Lung microvascular endothelial cell (primary cell): ENCODE measurements at regions not wholly inside any gene's neighbourhood (a gene's known extent, or its start where the extent isn't known, plus 50 kb on each side); places are given as distances from the start of the nearest gene placed in this dataset.
A peak's percentile ranks its signal among the peaks of the same experiment; 100 is the strongest.
"Not testable (repeated sequence)": the region's sequence is repeated elsewhere in the genome, so short reads cannot be mapped to it uniquely, and the experiment has no call there.

ENCODE experiments used
- DNase-seq, 2 donors: peaks; one replicate each; pipeline versions ENCODE4 v3.0.0 to v3.0.0-alpha.2; 2010; ENCODE audit warnings: low read depth in 2 of 2

DNA sequence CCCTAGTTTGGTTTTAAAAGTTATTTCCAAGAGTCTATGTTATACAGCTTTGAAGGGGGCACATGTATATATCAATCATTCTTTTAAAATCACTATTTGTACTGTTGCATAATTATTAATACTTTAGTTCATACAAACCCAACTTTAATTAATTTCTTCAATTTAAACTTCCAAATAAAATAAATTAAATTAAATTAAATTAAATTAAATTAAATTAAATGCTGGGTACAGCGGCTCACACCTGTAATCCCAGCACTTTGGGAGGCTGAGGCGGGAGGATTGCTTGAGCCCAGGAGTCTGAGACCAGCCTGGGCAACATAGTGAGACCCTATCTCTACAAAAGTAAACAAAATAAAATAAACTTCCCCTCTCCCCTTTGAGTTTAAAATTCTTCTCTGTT is 98.9 kb upstream of the MYO10 start:
- not testable (repeated sequence) for DNase-seq

DNA sequence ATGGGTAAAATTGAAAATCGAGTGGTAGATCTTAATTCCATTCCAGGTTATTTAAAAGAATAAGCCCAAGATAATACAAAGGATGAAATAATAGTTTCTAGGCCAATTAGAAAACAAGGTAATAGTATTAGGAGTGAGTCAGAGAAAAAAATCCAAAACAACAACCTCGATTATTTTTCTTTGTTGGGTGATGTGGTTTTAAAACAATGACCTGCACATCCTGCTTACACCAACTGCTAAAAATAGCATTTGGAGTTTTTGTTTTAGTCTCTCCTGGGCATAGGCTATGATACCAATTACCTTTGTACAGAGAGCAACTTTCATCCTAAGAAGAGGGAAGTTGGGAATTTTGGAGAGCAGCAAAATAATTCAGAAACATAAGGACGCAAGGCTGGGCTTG is 101.7 kb upstream of the MYO10 start:
- DNase-seq: peak; percentile 79 to 81

DNA sequence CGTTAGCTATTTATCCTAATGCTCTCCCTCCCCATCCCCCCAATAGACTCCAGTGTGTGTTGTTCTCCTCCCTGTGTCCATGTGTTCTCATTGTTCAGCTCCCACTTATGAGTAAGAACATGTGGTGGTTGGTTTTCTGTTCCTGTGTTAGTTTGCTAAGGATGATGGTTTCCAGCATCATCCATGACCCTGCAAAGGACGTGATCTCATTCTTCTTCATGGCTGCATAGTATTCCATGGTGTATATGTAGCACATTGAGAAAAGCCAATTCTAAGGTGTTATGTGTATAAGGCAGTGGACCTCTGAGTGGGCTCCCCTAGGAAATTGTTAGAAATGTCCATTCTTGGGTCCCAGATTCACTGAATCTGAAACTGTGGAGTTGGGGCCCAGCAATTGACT is 103.1 kb upstream of the MYO10 start:
- no peak for DNase-seq

DNA sequence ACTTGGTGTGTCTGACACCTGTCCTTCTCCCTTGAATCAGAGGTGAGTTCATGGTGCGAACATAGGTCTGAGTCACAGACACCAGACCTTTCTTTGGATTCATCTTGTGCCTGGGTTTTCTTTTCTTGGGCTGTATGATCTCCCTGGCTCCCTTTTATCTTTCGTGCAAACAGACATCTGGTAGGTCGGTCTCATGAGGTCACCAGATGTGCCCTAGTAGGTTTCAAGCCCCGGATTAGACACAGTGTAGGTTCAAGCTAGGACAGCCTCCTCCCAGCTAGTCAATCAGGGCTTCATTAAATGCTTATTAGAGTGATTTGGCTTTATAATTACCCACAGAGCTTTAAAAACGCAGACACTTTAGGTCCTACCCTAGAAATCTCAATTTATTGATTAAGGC is 106.0 kb upstream of the MYO10 start:
- DNase-seq: no peak

DNA sequence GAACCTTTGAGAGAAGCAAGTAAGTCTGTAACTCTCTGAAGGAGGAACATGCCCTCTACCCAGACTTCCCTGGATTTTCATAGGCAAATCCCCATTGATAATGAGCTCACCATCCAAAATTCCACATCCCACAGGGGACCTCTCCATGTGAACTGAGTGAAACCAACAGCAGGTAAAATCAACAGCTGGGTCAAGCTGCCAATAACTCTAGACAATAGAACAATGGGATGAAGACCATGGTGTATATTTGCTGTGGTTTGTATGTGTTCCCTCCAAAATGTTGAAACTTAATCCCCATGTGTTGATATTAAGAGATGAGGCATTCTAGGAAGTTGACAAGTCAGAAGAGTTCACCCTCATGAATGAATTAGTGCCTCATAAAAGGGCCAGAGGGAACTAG is 110.2 kb upstream of the MYO10 start:
- no peak for DNase-seq

DNA sequence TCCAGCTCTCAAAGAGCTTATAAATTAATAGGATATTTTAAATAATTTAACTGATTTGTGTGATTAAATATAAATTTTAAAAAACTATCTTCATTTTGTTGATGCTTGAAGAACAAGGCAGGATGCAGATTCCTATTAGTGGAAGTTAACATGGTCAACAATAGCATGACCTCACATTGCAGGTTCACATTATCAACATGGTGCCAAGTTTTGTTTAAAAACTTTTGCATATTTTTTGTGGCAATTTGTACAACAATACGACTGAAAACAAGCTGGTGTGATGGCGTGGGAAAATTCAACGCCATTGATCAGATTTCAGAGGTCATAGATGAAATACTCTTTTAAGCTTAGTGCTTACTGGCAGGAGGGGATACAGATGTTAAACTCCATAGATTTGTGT is 114.1 kb upstream of the MYO10 start:
- peak; percentile 68 to 70 for DNase-seq

DNA sequence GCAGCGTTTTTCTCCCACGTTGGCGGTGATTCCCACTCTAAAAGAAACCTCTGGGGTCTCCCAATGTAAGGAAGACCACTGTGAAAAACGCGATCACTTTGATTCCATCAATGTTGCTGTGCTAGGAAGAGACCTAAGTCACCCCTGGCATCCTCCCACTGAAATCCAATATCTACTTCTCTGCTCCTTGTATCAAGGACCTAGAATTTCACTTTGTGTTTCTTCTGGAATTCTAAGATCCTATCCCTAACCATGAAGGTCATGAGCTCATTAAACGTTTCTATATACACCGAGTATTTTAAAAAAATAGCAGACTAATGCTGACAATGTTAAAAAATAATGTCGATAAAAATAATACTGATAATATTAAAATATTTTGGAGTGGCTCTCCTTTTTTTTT is 118.8 kb upstream of the MYO10 start:
- DNase-seq: no peak

DNA sequence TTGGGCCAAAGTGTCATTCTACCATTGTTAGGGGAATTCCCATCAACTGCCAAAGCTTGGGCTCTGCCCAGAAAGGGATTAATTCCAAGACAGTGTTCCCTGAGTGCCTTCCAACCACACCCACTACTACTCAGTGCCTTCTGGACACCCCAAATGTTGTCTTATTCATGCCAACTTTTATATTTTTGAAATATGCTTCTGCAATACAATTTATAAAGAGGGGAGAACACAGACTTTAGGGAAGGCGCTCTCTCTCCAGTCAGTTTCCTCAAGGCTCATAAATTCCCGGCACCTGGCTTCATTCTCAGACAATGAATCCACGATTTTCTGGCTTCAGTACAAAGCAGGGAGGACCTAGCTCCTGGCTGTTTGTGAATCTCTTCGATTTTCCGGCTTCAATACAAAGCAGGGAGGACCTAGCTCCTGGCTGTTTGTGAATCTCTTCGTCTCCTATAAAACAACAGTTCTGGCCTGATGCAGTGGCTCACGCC is 120.1 kb upstream of the MYO10 start:
- DNase-seq: peak in 1 of 2 donors; percentile 60

DNA sequence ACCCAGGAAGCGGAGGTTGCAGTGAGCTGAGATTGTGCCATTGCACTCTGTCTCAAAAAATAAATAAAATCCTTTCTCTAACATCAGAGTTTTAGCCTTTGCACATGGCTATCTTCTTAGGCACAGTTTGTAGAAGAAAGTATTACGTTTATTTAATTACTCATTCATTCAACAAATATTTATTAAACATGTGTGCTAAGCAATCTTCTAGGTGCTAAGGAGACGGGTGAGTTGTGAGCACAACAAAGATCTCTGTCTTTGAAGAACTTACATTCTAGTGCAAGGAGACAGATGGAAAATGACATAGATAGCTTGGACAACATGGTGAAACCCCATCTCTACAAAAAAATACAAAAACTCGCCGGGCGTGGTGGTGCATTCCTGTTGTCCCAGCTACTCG is 122.3 kb upstream of the MYO10 start:
- no peak for DNase-seq

DNA sequence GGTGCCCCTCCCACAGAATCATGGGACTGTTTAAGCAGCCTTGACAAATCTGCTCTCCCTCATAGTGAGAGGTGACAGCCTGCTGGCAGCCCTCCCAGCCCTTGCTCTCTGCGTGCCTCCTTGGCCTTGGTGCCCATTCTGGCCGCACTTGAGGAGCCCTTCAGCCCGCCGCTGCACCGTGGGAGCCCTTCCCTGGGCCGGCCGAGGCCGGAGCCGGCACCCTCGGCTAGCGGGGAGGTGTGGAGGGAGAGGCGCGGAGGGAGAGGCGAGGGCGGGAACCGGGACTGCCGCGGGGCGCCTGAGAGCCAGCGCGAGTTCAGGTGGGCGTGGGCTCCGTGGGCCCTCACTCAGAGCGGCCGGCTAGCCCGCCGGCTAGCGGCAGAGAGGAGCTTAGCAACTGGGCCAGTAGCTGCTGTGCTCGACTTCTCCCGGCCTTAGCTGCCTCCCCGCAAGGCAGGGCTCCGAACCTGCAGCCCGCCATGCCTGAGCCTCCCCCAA is 125.9 kb upstream of the MYO10 start:
- peak in 1 of 2 donors; percentile 45 for DNase-seq

DNA sequence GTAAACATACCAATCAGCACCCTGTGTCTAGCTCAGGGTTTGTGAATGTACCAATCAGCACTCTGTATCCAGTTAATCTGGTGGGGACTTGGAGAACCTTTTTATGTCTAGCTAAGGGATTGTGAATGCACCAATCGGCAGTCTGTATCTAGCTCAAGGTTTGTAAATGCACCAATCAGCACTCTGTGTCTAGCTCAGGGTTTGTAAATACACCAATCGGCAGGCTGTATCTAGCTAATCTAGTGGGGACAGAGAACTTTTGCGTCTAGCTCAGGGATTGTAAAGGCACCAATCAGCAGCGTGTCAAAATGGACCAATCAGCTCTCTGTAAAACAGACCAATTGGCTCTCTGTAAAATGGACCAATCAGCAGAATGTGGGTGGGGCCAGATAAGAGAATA is 126.7 kb upstream of the MYO10 start:
- not testable (repeated sequence) for DNase-seq

DNA sequence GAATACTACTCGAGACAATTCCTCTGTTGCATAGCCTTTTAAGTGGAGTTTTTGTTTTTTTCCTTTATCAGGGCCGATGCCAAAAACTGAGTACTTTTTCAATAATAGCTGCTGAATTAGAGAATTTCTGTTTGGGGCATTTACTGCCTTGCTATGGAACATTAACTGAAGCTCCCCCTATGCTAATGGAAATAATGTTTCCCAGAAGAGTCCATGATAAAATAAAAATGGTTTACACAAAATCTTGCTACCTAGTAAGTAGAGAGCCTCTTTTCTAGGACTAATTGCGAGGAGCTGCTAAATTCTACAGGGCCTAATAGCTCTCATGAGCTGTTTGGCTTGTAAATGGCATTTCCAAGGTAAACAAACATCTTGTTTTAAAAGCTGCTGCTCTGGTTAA is 128.2 kb upstream of the MYO10 start:
- no peak for DNase-seq

DNA sequence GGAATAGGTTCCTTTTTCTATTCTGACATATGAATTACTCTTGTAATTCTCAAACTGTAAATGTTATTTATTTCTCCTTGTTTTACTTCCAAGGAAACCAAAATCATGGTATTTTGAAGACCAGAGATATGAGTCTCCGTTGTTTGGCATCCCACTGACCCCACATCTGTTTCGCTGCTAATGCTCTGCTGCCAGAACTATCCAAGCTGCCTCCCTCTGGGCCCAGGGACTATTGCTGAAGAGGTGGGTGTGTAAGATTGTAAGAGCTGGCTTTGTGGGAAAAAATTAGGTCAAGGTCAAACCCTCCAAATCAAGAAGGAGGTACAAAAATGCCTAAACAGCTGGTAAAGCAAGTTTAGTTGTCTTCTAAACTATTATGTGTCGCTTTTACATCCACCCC is 129.4 kb upstream of the MYO10 start:
- no peak for DNase-seq

DNA sequence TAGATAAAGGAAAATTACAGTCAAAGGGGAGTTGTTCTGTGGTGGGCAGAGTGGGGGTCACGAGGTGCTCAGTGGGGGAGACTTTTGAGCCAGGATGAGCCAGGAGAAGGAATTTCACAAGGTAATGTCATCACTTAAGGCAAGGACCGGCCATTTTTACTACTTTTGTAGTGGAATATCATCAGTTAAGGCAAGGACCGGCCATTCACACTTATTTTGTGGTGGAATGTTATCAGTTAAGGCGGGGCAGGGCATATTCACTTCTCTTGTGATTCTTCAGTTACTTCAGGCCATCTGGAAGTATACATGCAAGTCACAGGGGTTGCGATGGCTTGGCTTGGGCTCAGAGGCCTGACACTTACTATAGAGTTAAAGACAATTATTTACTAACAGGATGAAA is 129.9 kb upstream of the MYO10 start:
- not testable (repeated sequence) for DNase-seq

DNA sequence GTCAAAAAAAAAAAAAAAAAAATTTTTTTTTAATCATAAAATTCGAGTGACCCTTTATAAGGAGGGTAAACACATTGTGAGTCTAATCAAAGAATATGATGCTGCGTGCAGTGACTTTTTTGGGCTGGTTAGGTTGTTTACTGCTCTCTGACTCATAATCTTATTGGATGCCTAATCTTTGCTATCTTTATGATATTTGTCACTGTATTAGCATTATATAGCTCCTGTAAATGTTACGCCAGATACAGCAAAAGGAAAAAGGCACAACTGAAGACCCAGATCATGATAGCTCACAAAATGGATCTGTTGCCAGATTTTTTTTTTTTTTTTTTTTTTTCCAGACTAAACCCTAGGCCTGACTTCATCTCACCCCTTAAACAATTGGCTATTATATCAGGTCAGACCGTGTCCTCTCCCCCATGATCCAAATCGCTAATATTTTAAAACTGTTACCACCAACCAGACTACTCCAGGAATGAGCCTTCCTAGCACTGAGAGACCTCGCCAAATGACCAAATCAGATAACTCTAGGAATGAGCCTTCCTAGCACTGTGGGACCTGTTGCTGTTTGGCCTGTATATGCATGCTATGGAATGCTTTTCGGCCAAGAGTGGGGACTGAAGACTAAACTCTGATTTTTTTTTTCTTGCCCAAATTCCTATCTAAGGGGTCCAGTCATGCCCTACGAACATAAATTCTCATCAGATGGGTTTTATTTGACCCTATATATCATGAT is 131.7 kb upstream of the MYO10 start:
- DNase-seq: no peak

DNA sequence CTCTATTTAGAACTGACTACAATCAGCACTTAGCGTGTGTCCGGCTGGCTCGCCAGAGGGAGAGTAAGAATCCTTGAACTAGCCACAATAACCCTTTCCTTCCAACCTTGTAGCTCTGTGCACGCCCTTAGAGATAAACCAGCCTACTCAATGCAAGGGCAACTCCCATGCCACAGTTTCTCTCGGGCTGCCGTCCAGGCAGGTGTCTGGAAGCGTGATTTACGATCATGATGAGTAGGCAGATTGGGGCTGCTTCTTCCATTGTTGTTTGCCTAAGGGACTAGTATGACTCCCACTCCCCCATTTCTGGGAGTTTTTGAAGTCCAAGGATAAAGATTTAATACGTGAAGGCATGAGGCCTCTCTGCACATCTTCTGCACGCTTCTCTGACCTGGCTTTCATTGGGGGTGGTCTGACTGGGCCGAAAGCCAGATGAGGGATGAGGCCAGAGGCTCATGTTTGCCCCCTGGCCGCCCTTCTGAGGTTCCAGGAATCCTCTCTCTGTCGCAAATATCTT is 134.0 kb upstream of the MYO10 start:
- peak; percentile 16 to 41 for DNase-seq

DNA sequence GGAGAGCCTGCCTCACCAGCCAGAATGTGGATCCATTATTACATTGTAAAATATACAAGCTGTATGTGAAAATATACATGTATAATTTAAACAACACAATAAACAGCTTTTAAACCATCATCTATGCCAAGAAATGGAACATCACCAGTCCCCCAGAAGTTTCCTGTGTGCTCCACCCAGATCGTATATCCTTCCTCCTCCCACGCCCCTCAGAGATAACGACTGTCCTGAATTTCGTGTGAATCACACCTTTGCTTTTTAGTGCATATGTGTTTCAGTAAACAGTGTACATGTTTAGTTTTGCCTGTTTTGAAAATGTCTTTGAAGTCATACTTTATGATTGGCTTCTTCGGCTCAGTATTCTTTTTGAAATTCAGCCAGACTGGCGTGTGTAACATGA is 134.6 kb upstream of the MYO10 start:
- DNase-seq: peak in 1 of 2 donors; percentile 22

DNA sequence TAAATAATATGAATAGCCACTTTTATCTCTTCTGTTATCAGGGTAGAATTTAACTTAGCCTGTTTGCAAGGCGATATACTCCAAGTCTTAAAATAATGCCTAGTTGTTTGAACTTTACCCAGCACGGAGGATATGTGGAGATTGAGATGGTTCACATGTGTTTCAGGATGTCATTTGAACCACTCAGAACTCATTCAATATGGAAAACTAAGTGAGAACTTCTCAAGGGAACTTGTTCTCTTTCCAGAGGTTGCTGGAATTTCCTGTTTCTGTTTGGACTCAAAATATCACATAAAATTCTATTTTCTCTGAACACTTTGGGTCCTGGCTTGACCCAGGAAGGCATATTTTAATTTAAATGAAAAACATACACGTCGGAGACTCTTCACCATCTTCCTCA is 139.1 kb upstream of the MYO10 start:
- DNase-seq: peak in 1 of 2 donors; percentile 28

DNA sequence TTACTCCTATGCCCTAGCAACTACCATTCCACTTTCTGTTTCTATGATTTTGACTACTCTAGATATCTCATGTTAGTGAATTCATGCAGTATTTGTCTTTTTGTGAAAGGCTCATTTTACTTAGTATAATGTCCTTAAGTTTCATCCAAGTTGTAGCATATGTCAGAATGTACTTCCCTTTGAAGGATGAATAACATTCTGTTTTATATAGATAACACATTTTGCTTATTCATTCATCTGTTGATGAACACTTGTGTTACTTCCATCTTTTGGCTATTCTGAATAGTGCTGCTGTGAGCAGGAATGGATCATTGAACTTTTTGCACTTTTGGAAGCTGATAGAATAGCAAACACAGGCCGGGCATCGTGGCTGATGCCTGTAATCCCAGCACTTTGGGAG is 140.2 kb upstream of the MYO10 start:
- no peak for DNase-seq

DNA sequence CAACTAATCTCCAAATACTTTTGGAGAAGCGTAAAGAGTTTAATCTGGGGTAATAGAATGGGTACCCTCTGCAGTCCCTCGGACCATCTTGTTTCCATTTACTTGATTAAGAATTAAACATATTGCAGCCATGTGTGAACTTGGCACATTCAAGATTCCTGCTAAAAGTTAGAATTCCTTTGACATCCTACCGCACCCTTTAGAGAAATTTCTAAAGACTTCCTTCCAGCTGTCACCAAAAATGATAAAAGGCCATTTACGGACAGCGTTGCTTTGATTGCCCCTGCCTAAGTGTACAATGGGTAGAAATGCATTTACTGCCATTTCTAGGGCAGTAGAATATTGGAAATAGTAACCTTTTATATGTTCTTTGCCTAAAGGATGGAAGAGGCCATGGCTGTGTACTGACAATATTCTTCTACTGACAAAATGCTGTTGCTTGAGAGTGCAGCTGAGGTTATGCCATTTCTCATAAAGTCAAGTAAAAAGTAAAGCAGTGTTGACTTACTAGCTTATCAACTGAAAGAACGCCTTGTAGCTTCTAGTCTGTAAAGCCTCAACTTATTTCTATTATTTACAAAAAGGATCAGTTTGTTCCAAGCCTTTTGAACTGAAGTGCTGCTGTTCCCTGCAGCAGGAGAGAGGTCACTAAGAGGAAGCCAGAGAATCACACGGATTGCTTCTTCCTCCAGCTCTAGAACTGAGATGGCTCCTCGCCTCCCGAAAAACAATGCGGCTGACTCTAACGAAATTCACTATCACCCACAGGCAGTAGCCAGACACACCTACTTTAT is 139.8 kb upstream of the BASP1 start:
- peak in 1 of 2 donors; percentile 32 for DNase-seq

DNA sequence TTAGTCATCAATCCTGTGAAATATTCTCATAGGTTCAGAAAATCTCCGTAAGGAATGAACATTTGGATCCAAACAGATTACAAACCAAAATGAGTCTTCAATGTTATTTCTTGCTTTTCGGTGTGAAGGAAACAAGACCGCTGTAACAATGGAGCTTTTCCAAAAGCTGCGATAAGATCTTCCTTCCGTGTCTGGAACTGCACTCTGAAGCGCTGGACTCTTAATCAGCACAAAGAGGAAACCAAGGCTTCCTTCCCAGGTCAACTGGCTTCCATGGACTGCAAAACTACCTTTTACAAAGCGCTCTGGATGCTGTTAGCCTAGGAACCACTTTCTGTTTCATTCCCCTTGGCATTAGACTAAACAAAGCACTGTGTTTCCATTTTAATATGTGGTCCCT is 137.9 kb upstream of the BASP1 start:
- peak; percentile 54 to 99 for DNase-seq

DNA sequence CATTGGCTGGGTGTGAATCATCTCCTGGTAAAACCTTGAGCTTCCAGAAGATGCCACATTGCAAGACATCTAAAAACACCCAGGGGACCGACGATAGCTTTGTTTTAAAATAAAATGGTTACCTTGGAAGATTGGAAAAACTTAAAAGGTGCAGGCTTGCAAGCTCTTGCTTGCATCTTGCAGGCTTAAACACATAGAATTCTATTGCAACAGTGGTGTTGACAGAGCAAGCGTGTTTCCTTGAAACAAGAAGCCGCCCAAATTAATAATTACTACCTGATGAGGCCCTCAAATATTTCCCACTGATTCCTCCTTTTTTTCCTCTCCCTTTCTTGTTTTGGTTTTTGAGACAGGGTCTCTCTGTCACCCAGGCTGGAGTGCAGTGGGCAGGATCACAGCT is 137.1 kb upstream of the BASP1 start:
- no peak for DNase-seq
